ENCODE measurements at regions not wholly inside any gene's neighbourhood (a gene's known extent, or its start where the extent isn't known, plus 50 kb on each side); places are given as distances from the start of the nearest gene placed in this dataset.

- 83% methylated on average over 1 of the region's 2 CpGs; no CpG with 5 or more reads in 1 of the 2 experiments for WGBS, 2 experiments (ENCODE audit: insufficient coverage in 2 of 2)
Measured at GRCh38 chr15:69731081-69731330, 278.4 kb downstream of the RPLP1 start.

GRCh38 chr15:69731581-69731980 is 279.0 kb downstream of the RPLP1 start:
- H3K4me1 ChIP-seq (ENCODE audit: control insufficient read depth, insufficient read depth, low read length, poor library complexity, severe bottlenecking): peaks cover 36% of the 10 kb centered on the region
- no peak overlapping the region for H3K27ac ChIP-seq (ENCODE audit: low read depth, low read length, severe bottlenecking)
- no peaks in the 10 kb centered on the region for H3K9me3 ChIP-seq (ENCODE audit: control insufficient read depth, low read length)
- H3K36me3 ChIP-seq (ENCODE audit: control insufficient read depth, insufficient read depth, low read length): no peaks in the 10 kb centered on the region
- 93 to 100% methylated on average over 2 to 3 of the region's 3 CpGs for WGBS, 2 experiments (ENCODE audit: insufficient coverage in 2 of 2)
- H3K4me3 ChIP-seq (ENCODE audit: extremely low read depth, insufficient read depth, low read length, poor library complexity, severe bottlenecking): no peak overlapping the region

More at GRCh38 chr15:69731081-69731330, 278.4 kb downstream of the RPLP1 start:
- H3K4me3 ChIP-seq (ENCODE audit: extremely low read depth, insufficient read depth, low read length, poor library complexity, severe bottlenecking): no peak overlapping the region
- no peaks in the 10 kb centered on the region for H3K9me3 ChIP-seq (ENCODE audit: control insufficient read depth, low read length)
- H3K4me1 ChIP-seq (ENCODE audit: control insufficient read depth, insufficient read depth, low read length, poor library complexity, severe bottlenecking): peaks cover 35% of the 10 kb centered on the region
- H3K36me3 ChIP-seq (ENCODE audit: control insufficient read depth, insufficient read depth, low read length): no peaks in the 10 kb centered on the region
- H3K27ac ChIP-seq (ENCODE audit: low read depth, low read length, severe bottlenecking): no peak overlapping the region

DNA sequence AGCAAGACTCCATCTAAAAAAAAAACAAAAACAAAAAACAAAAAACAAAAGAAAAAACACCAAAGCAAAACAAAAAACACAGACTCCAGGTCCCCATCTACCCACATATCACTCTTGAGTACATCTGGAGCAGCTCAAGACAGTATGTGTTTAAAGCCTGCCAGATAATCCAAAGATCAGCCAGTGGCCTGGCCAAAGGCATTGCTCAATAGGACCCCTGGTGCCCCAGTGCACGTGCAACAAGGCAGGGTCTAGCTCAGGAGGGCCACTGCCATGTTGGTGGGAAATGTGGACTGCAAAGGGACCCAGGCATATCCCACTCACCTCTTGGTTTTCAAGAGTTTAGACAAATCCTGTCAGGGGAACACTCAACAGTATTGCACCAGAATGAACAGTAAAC is 279.5 kb downstream of the RPLP1 start:
- peaks cover 33% of the 10 kb centered on the region for H3K4me1 ChIP-seq (ENCODE audit: control insufficient read depth, insufficient read depth, low read length, poor library complexity, severe bottlenecking)
- H3K4me3 ChIP-seq (ENCODE audit: extremely low read depth, insufficient read depth, low read length, poor library complexity, severe bottlenecking): no peak overlapping the region

GRCh38 chr15:69734699-69735098 is 282.1 kb downstream of the RPLP1 start:
- no peak overlapping the region for H3K4me3 ChIP-seq (ENCODE audit: extremely low read depth, insufficient read depth, low read length, poor library complexity, severe bottlenecking)
- no peaks in the 10 kb centered on the region for H3K36me3 ChIP-seq (ENCODE audit: control insufficient read depth, insufficient read depth, low read length)
- peaks cover 6% of the 10 kb centered on the region for H3K9me3 ChIP-seq (ENCODE audit: control insufficient read depth, low read length)
- WGBS, 2 experiments (ENCODE audit: insufficient coverage in 2 of 2): 85 to 95% methylated on average over 4 of the region's 5 CpGs
- H3K4me1 ChIP-seq (ENCODE audit: control insufficient read depth, insufficient read depth, low read length, poor library complexity, severe bottlenecking): peaks cover 33% of the 10 kb centered on the region
- H3K27ac ChIP-seq (ENCODE audit: low read depth, low read length, severe bottlenecking): peak overlapping the region; percentile 71

More for the DNA sequence above, 279.5 kb downstream of the RPLP1 start:
- Histone ChIP-seq H3K9me3 (ENCODE audit: control insufficient read depth, low read length) (no peaks in the 10 kb centered on the region), H3K36me3 (ENCODE audit: control insufficient read depth, insufficient read depth, low read length) (no peaks in the 10 kb centered on the region), H3K27ac (ENCODE audit: low read depth, low read length, severe bottlenecking) (no peak overlapping the region)
- 75 to 80% methylated on average over 1 of the region's 1 CpG for WGBS, 2 experiments (ENCODE audit: insufficient coverage in 2 of 2)

DNA sequence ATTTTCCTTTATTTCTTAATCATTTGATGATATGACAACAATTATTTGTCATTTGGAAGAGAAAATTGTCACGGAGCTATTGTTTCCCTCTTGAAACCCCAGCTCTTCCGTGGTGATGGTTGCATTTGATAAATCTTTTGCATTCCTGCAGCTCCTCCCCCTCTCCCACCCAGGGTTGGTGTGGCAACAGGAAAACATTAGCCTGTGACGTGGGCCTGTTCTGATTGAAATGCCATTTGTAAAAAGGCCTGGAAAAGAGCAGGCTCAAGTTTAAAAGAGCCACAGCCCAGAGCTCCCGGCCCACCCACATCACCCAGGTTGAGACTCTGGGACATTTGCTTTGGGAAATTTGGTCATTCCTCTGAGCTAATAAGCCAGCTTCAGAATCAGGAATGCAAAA is 282.5 kb downstream of the RPLP1 start:
- Histone ChIP-seq H3K27ac (ENCODE audit: low read depth, low read length, severe bottlenecking) (peak overlapping the region; percentile 72), H3K4me3 (ENCODE audit: extremely low read depth, insufficient read depth, low read length, poor library complexity, severe bottlenecking) (no peak overlapping the region), H3K9me3 (ENCODE audit: control insufficient read depth, low read length) (peaks cover 9% of the 10 kb centered on the region), H3K4me1 (ENCODE audit: control insufficient read depth, insufficient read depth, low read length, poor library complexity, severe bottlenecking) (peaks cover 31% of the 10 kb centered on the region), H3K36me3 (ENCODE audit: control insufficient read depth, insufficient read depth, low read length) (no peaks in the 10 kb centered on the region)
- WGBS, 2 experiments (ENCODE audit: insufficient coverage in 2 of 2): no CpG with 5 or more reads among the region's 4 CpGs

- Histone ChIP-seq H3K4me3 (ENCODE audit: extremely low read depth, insufficient read depth, low read length, poor library complexity, severe bottlenecking) (no peak overlapping the region), H3K36me3 (ENCODE audit: control insufficient read depth, insufficient read depth, low read length) (no peaks in the 10 kb centered on the region), H3K9me3 (ENCODE audit: control insufficient read depth, low read length) (peaks cover 17% of the 10 kb centered on the region), H3K4me1 (ENCODE audit: control insufficient read depth, insufficient read depth, low read length, poor library complexity, severe bottlenecking) (peaks cover 20% of the 10 kb centered on the region), H3K27ac (ENCODE audit: low read depth, low read length, severe bottlenecking) (no peak overlapping the region)
- 100% methylated on average over 1 to 2 of the region's 3 CpGs for WGBS, 2 experiments (ENCODE audit: insufficient coverage in 2 of 2)
Measured at GRCh38 chr15:69736161-69736560, 283.5 kb downstream of the RPLP1 start.

DNA sequence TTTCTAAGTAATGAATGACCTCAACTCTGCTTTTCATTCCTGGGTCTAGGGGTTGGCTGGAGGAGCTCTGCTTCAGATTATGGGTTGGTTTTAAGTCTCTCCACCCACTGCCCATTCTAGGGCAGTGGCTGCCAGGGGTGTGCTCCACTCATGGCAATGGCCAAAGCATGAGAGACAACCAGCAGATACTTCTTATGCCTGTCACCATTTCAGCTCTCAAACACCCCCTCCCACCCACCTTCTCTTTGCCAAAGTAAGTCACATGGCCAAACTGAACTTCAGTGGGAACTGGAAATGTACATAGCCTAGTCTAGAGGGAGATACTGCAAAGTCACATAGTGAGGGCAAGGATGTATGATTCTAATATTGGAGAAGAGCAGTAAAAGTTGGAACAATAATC is 285.3 kb downstream of the RPLP1 start:
- Histone ChIP-seq H3K27ac (ENCODE audit: low read depth, low read length, severe bottlenecking) (no peak overlapping the region), H3K4me3 (ENCODE audit: extremely low read depth, insufficient read depth, low read length, poor library complexity, severe bottlenecking) (no peak overlapping the region), H3K9me3 (ENCODE audit: control insufficient read depth, low read length) (peaks cover 17% of the 10 kb centered on the region), H3K36me3 (ENCODE audit: control insufficient read depth, insufficient read depth, low read length) (no peaks in the 10 kb centered on the region), H3K4me1 (ENCODE audit: control insufficient read depth, insufficient read depth, low read length, poor library complexity, severe bottlenecking) (peaks cover 15% of the 10 kb centered on the region)

GRCh38 chr15:69740684-69741083 is 288.1 kb downstream of the RPLP1 start:
- 100% methylated on average over 1 of the region's 1 CpG; no CpG with 5 or more reads in 1 of the 2 experiments for WGBS, 2 experiments (ENCODE audit: insufficient coverage in 2 of 2)
- Histone ChIP-seq H3K4me1 (ENCODE audit: control insufficient read depth, insufficient read depth, low read length, poor library complexity, severe bottlenecking) (peaks cover 11% of the 10 kb centered on the region), H3K27ac (ENCODE audit: low read depth, low read length, severe bottlenecking) (no peak overlapping the region), H3K36me3 (ENCODE audit: control insufficient read depth, insufficient read depth, low read length) (no peaks in the 10 kb centered on the region), H3K9me3 (ENCODE audit: control insufficient read depth, low read length) (peaks cover 17% of the 10 kb centered on the region), H3K4me3 (ENCODE audit: extremely low read depth, insufficient read depth, low read length, poor library complexity, severe bottlenecking) (no peak overlapping the region)

GRCh38 chr15:69742361-69742760 is 289.7 kb downstream of the RPLP1 start:
- peaks cover 6% of the 10 kb centered on the region for H3K4me1 ChIP-seq (ENCODE audit: control insufficient read depth, insufficient read depth, low read length, poor library complexity, severe bottlenecking)
- H3K4me3 ChIP-seq (ENCODE audit: extremely low read depth, insufficient read depth, low read length, poor library complexity, severe bottlenecking): no peak overlapping the region
- no peak overlapping the region for H3K27ac ChIP-seq (ENCODE audit: low read depth, low read length, severe bottlenecking)
- peaks cover 17% of the 10 kb centered on the region for H3K9me3 ChIP-seq (ENCODE audit: control insufficient read depth, low read length)
- H3K36me3 ChIP-seq (ENCODE audit: control insufficient read depth, insufficient read depth, low read length): no peaks in the 10 kb centered on the region
- 91 to 93% methylated on average over 7 to 9 of the region's 9 CpGs for WGBS, 2 experiments (ENCODE audit: insufficient coverage in 2 of 2)

DNA sequence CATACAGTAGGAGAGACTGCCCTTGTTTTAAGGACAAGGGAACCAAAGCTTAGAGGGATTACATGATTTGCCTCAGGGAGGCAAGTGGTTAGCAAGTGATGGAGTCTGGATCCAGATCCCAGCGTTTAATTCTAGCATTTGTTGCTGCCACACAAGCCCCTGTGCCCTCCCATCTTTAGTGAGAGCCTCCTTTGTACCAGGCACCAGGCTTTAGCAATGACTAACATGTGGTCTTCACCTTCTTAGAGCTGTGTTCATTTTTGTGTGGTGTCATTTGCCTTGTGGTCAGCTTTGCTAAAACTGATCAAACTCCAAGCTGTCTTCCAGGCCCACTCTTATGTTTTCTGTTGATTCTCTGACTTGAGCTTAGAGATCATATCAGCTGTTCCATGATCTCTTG is 290.5 kb downstream of the RPLP1 start:
- H3K4me1 ChIP-seq (ENCODE audit: control insufficient read depth, insufficient read depth, low read length, poor library complexity, severe bottlenecking): peaks cover 6% of the 10 kb centered on the region

GRCh38 chr15:69744391-69745162 is 292.0 kb downstream of the RPLP1 start:
- Histone ChIP-seq H3K27ac (ENCODE audit: low read depth, low read length, severe bottlenecking) (no peak overlapping the region), H3K4me1 (ENCODE audit: control insufficient read depth, insufficient read depth, low read length, poor library complexity, severe bottlenecking) (peaks cover 10% of the 10 kb centered on the region), H3K4me3 (ENCODE audit: extremely low read depth, insufficient read depth, low read length, poor library complexity, severe bottlenecking) (no peak overlapping the region), H3K9me3 (ENCODE audit: control insufficient read depth, low read length) (peaks cover 12% of the 10 kb centered on the region), H3K36me3 (ENCODE audit: control insufficient read depth, insufficient read depth, low read length) (no peaks in the 10 kb centered on the region)
- 72 to 83% methylated on average over 4 to 5 of the region's 5 CpGs for WGBS, 2 experiments (ENCODE audit: insufficient coverage in 2 of 2)

More for the DNA sequence above, 290.5 kb downstream of the RPLP1 start:
- Histone ChIP-seq H3K4me3 (ENCODE audit: extremely low read depth, insufficient read depth, low read length, poor library complexity, severe bottlenecking) (no peak overlapping the region), H3K36me3 (ENCODE audit: control insufficient read depth, insufficient read depth, low read length) (no peaks in the 10 kb centered on the region), H3K9me3 (ENCODE audit: control insufficient read depth, low read length) (peaks cover 12% of the 10 kb centered on the region), H3K27ac (ENCODE audit: low read depth, low read length, severe bottlenecking) (no peak overlapping the region)
- 100% methylated on average over 1 of the region's 1 CpG for WGBS, 2 experiments (ENCODE audit: insufficient coverage in 2 of 2)
